GM12891 (cell line): ENCODE measurements at regions not wholly inside any gene's neighbourhood (a gene's known extent, or its start where the extent isn't known, plus 50 kb on each side); places are given as distances from the start of the nearest gene placed in this dataset.

ENCODE experiments used
- DNase-seq: peaks from one replicate; pipeline ENCODE4 v3.0.0; 2011; ENCODE audit warnings: low spot score; ENCODE audit not compliant: insufficient read length
- FAIRE-seq: peaks from 2 replicates; lab custom pipeline; 2011; peaks lifted over from hg19 to GRCh38; lab: Jason Lieb, UNC
- PAX5 ChIP-seq: IDR thresholded peaks from 2 replicates; pipeline ENCODE4 v1.6.1; 2011; ENCODE audit warnings: low read length, moderate library complexity, mild to moderate bottlenecking; ENCODE audit not compliant: insufficient read depth, severe bottlenecking
- POLR2A ChIP-seq: IDR thresholded peaks from 2 replicates; pipeline ENCODE4 v1.6.1; 2011; ENCODE audit warnings: low read depth, low read length, control low read depth
- POLR2AphosphoS5 ChIP-seq: IDR thresholded peaks from 2 replicates; pipeline ENCODE4 v1.6.1; 2011; ENCODE audit warnings: low read depth, low read length, control low read depth
- POU2F2 ChIP-seq: IDR thresholded peaks from 2 replicates; pipeline ENCODE4 v1.6.1; 2011; ENCODE audit warnings: low read depth, mild to moderate bottlenecking, control low read depth, low read length, moderate library complexity
- SPI1 ChIP-seq: IDR thresholded peaks from 2 replicates; pipeline ENCODE4 v1.6.1; 2011; ENCODE audit warnings: low read depth, low read length, control low read depth
- TAF1 ChIP-seq: IDR thresholded peaks from 2 replicates; pipeline ENCODE4 v1.6.1; 2011; ENCODE audit warnings: low read depth, low read length, control low read depth

DNA sequence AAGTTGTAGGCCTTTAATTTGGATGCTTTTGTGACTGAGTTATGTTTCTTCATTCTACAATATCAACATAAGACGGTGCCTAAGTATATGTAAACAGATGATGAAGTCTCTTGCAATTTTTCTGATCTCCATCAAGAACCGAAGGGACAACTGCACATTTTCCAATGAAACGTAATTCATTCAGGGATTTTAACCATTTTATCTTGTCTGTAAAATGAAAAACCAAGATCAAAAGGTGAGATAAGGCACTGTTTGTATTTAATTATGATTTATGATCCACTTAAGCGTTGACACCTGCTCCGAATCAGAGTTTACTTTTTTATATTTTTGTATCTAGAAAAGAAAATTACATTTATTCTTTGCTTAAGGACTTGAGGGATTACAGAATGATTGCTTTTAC lies 556.8 kb upstream of the ARGLU1 start:
- DNase-seq = no peak
- TF ChIP-seq SPI1 (no peak), POLR2A (no peak), POLR2AphosphoS5 (no peak), TAF1 (no peak), PAX5 (no peak), POU2F2 (no peak)
- no peak for FAIRE-seq

DNA sequence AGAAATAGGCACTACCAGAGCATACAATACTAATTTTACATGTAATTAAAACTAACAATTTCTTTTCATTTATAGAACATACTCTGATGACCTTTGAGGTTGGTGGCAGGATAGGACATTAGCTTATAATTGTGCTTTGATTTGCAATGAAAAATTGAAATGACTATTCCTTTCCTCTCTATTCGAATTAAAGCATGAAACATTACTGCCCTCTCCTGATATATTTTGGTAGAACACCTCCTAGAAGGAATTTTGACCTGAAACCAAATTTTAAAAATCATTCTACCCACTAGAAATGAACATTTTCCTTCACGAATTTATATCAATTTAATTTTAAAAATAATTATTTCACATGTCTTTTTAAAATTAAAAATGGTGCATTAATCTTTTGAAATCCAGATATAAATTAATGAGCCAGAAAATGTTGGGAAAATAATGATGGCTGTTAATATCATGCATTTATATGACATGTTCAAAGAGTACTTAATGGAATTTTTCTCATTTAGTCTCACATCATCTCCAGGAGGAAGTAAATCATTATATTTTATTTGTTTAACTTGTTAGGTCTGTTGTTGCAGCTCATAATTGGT lies 556.3 kb upstream of the ARGLU1 start:
- DNase-seq = no peak
- no peak for TF ChIP-seq POU2F2
- no peak for TF ChIP-seq POLR2A
- TF ChIP-seq PAX5 = no peak
- no peak for TF ChIP-seq TAF1
- no peak for TF ChIP-seq POLR2AphosphoS5
- TF ChIP-seq SPI1 = no peak
- FAIRE-seq = no peak

DNA sequence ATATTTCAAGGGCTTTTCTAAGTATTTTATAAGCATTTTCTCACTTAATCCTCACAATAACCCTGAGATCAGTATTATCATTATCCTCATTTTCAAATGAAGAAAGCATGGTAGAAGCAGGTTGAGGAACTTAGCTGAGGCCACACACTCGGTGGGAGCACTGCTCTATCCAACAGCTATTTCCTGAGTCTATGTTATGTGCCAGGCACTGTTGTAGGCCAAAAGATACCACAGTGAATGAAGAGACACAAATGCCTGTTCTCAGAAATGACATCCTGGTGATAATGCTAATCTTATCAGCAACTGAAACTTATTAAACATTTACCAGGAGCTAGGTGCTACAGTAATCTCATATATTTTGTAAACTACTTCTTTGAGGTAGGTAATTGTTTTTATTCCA lies 553.9 kb upstream of the ARGLU1 start:
- TF ChIP-seq SPI1 (no peak), POLR2AphosphoS5 (no peak), TAF1 (no peak), POU2F2 (no peak), POLR2A (no peak), PAX5 (no peak)
- DNase-seq (no peak), FAIRE-seq (no peak)

DNA sequence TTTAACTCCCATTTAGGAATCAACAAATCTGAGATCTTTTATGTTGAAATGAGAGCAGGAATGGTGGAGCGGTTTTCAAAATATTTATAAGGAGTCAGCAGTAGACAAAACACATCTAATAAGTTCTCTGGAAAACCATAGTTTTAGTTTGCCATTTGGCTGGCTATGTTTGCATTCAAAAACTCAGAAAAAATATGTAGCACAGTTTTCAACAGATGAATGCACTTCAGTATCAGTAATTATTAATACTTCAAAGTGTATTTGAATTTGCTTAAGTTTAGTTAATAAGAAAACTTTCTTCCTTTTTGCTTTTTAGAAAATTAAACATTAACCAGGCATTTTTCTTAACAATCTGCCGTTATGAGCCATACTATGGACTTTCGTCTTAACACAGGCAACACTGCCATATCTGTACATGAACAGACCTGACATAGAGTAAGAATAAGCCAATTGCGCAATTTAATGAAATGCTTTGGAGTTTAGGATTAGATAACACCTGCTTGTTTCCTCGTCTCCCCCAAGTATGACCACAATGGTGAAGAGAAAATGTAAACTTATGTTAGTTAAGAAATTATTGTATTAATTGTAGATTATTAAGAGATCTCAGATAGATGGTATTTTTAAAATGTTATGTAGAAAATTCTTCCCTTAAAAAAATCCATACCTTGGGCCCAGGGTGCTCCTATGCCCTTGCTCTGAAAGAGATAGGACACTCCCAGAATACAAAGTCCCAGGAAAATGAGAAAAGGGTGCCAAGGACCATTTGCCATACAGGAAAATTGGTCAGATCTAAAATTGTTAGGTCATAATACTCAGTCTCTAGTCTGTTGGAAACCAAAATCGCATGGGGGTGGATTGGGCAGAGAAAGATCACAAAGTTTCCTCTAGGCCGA lies 552.3 kb upstream of the ARGLU1 start:
- no peak for FAIRE-seq
- TF ChIP-seq POLR2AphosphoS5 (no peak), POU2F2 (no peak), PAX5 (no peak), POLR2A (no peak), SPI1 (no peak), TAF1 (no peak)
- no peak for DNase-seq

DNA sequence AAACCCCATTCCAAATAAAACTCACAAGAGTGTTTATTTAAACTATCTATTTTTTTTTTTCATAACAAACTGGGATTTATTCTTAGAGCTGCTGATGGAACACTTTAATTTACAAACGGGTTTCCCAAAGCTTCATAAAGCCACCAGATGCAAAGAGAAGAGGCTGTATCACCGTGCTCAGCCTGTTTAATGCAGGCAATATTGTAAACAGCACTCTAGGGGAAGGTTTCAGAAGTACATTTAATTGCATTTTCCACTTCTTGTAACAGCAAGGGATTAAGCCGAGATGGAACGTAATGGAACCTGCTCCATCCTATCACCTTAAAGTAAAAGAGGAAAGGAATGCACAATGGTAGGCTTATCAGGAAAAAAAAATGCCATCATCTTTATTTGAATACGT lies 550.6 kb upstream of the ARGLU1 start:
- DNase-seq (no peak), FAIRE-seq (no peak)
- TF ChIP-seq POLR2A = no peak
- TF ChIP-seq PAX5 = no peak
- TF ChIP-seq POU2F2 = no peak

DNA sequence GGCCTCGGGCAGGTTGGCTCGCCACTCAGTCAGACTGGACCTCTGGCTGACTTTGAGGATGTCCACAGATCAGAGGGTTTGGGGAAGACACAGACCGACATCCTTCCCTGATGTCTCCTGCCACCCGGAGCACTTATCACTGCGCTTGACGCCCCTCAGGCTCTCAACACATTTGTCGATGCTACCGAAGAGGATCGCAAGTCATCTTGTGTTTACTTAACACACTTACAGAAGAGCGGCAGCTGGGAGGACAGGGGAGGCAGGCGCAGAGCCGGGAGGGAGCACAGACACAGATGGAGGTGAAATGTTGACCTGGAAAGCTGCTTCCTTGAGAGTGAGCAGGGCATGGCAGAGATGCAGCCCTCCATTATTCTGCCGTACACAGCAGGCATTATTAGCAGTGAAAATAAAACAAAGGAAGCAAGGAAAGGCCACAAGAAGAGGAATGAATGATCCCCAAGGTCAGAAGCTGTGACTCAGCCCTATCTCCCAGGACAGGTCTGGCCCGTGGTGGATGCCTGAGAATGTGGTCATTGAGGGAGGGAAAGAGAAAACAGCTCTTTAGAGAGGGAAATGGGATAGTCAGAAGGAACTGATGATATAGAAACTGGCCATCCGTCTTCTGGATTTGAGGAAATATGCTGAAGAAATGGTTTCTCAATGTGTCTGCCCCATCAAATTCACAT lies 549.5 kb upstream of the ARGLU1 start:
- FAIRE-seq (no peak), DNase-seq (no peak)
- TF ChIP-seq POU2F2 (no peak), POLR2AphosphoS5 (no peak), POLR2A (no peak), PAX5 (no peak), TAF1 (no peak), SPI1 (no peak)

DNA sequence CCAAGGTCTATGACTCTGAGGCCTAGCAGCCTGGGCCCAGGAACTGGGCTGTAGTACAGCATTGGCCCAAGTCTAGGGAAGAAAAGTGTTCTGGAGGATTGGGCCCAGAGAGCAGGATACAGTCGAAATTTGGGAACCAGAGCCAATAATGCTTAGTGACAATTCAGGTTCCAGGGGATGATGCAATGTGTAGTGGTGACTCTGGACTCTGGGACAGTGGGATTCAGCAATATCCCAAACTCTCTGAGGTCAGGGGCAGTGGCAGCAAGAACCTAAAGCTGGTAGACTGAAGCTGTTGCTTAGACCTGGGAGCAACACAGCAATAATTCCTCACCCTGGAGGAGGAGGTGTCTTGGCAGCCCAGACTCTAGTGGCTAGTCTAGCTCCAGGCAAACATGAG lies 545.5 kb upstream of the ARGLU1 start:
- FAIRE-seq (no peak), DNase-seq (no peak)
- TF ChIP-seq POU2F2 = no peak
- TF ChIP-seq TAF1 = no peak
- no peak for TF ChIP-seq SPI1
- no peak for TF ChIP-seq POLR2A
- TF ChIP-seq POLR2AphosphoS5 = no peak
- TF ChIP-seq PAX5 = no peak

DNA sequence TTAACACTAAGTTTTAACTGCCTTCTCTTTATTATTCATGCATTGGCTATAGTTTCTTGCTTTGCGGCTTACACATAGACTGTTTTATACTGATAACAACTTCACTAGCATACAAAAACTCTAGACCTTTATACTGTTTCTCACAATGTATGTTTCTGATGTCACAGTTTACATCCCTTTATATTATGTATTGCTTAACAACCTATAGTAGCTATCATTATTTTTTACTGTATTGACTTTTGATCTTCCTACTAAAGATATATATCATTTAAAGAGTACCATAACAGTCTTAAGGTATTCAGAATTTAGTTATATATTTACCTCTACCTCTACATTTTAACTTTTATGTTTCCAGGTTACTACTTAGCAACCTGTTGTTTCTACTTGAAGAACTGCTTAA lies 543.3 kb upstream of the ARGLU1 start:
- TF ChIP-seq PAX5 = no peak
- no peak for TF ChIP-seq POLR2AphosphoS5
- FAIRE-seq = no peak
- DNase-seq = no peak

DNA sequence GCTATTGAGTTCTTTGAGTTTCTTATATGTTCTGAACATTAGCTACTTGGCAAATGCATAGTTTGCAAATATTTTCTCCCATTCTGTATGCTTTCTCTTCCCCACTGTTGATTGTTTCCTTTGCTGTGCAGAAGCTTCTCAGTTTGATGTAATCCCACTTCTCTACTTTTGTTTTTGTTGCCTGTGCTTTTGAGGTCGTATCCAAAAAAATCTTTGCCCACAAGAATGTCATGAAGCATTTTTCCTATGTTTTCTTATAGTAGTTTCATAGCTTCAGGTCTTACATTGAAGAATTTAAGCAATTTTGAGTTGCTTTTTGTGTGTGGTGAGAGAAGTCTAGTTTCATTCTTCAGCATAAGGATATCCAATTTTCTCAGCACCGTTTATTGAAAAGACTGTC lies 536.7 kb upstream of the ARGLU1 start:
- no peak for TF ChIP-seq POLR2A
- no peak for TF ChIP-seq POU2F2
- TF ChIP-seq SPI1 = no peak
- no peak for TF ChIP-seq TAF1
- FAIRE-seq (no peak), DNase-seq (no peak)
